Activated CD4-positive, alpha-beta T cell treated with anti-CD3 and anti-CD28 coated beads, Interleukin-2, amount 10 ng/mL, durations not matched to agents 7 days and 5 days (primary cell): ENCODE measurements at regions not wholly inside any gene's neighbourhood (a gene's known extent, or its start where the extent isn't known, plus 50 kb on each side); places are given as distances from the start of the nearest gene placed in this dataset.

Experiments used
- CTCF ChIA-PET: fragments of 350-600 bp; sonication (Branson Sonifier 250); formaldehyde crosslinking; loops from one replicate; lab custom pipeline; 2021; ENCODE audit warnings: antibody characterized with exemption; lab: Charles Lee
- POLR2A ChIA-PET: fragments of 350-600 bp; sonication (Branson Sonifier 250); formaldehyde crosslinking; loops from one replicate; lab custom pipeline; 2021; ENCODE audit warnings: antibody characterized with exemption; lab: Charles Lee
- DNase-seq: peaks from one replicate; pipeline ENCODE4 v3.0.0-alpha.2; 2020
- H3K27ac Mint-ChIP-seq: one replicate; pipeline ENCODE4 v1.8.0; 2021; ENCODE audit warnings: mild to moderate bottlenecking, moderate library complexity, mixed read lengths
- H3K27me3 Mint-ChIP-seq: one replicate; pipeline ENCODE4 v1.8.0; 2021; ENCODE audit warnings: mixed read lengths
- H3K36me3 Mint-ChIP-seq: one replicate; pipeline ENCODE4 v1.8.0; 2021; ENCODE audit warnings: low read depth, mixed read lengths
- H3K4me1 Mint-ChIP-seq: one replicate; pipeline ENCODE4 v1.8.0; 2021; ENCODE audit warnings: mixed read lengths
- H3K4me3 Mint-ChIP-seq: one replicate; pipeline ENCODE4 v1.8.0; 2021; ENCODE audit warnings: mild to moderate bottlenecking, moderate library complexity, mixed read lengths
- H3K9me3 Mint-ChIP-seq: one replicate; pipeline ENCODE4 v1.8.0; 2021; ENCODE audit warnings: mixed read lengths

- ChIA-PET POLR2A (no interaction called here), CTCF (interaction anchor here (0.6 kb wide), 1 partner anchor 1216 kb away, joined by 4 read pairs; no protein-coding TSS in a partner anchor)
- Mint-ChIP-seq H3K4me1 (peaks cover 9% of the 10 kb centered on the region), H3K27me3 (peaks cover 9% of the 10 kb centered on the region), H3K9me3 (peaks cover 3% of the 10 kb centered on the region), H3K4me3 (no peak overlapping the region), H3K36me3 (no peaks in the 10 kb centered on the region), H3K27ac (no peak overlapping the region)
- DNase-seq, result no peak
Observed at GRCh38 chr15:91534976-91535375, 318.5 kb upstream of the SLCO3A1 start.

- Mint-ChIP-seq H3K27me3 (peaks cover 9% of the 10 kb centered on the region), H3K4me3 (no peak overlapping the region), H3K9me3 (peaks cover 3% of the 10 kb centered on the region), H3K4me1 (peaks cover 6% of the 10 kb centered on the region), H3K27ac (no peak overlapping the region), H3K36me3 (no peaks in the 10 kb centered on the region)
- no peak for DNase-seq
- ChIA-PET CTCF (interaction anchor here (1.2 kb wide), 1 partner anchor 12 kb away, joined by 5 read pairs; no protein-coding TSS in a partner anchor), POLR2A (no interaction called here)
Observed at GRCh38 chr15:91535856-91536500, 317.5 kb upstream of the SLCO3A1 start.

GRCh38 chr15:91537856-91538255, 315.7 kb upstream of the SLCO3A1 start:
- no peak for DNase-seq
- Mint-ChIP-seq H3K27ac (no peak overlapping the region), H3K36me3 (no peaks in the 10 kb centered on the region), H3K4me3 (no peak overlapping the region), H3K4me1 (peaks cover 6% of the 10 kb centered on the region), H3K9me3 (peaks cover 3% of the 10 kb centered on the region), H3K27me3 (peaks cover 11% of the 10 kb centered on the region)
- ChIA-PET POLR2A (no interaction called here), CTCF (interaction anchor here (0.7 to 1.0 kb wide), 2 partner anchors 9 to 135 kb away, joined by 3 read pairs; no protein-coding TSS in a partner anchor)

GRCh38 chr15:91538782-91539181, 314.7 kb upstream of the SLCO3A1 start:
- Mint-ChIP-seq H3K4me3 (no peak overlapping the region), H3K36me3 (no peaks in the 10 kb centered on the region), H3K27me3 (peaks cover 15% of the 10 kb centered on the region), H3K27ac (no peak overlapping the region), H3K4me1 (peaks cover 6% of the 10 kb centered on the region), H3K9me3 (peaks cover 3% of the 10 kb centered on the region)
- ChIA-PET POLR2A (no interaction called here), CTCF (no interaction called here)
- no peak for DNase-seq

- H3K4me3 Mint-ChIP-seq, result no peak overlapping the region
- H3K4me1 Mint-ChIP-seq, result no peaks in the 10 kb centered on the region
- H3K27ac Mint-ChIP-seq, result no peak overlapping the region
- ChIA-PET POLR2A (no interaction called here), CTCF (no interaction called here)
- no peaks in the 10 kb centered on the region for H3K9me3 Mint-ChIP-seq
- DNase-seq, result no peak
- H3K36me3 Mint-ChIP-seq, result no peaks in the 10 kb centered on the region
- peaks cover 8% of the 10 kb centered on the region for H3K27me3 Mint-ChIP-seq
Observed at GRCh38 chr15:91541286-91541685, 312.2 kb upstream of the SLCO3A1 start.

GRCh38 chr15:91542226-91542625, 311.3 kb upstream of the SLCO3A1 start:
- Mint-ChIP-seq H3K27me3 (peaks cover 10% of the 10 kb centered on the region), H3K4me1 (no peaks in the 10 kb centered on the region), H3K4me3 (no peak overlapping the region), H3K27ac (no peak overlapping the region), H3K9me3 (no peaks in the 10 kb centered on the region), H3K36me3 (no peaks in the 10 kb centered on the region)
- ChIA-PET CTCF (no interaction called here), POLR2A (no interaction called here)
- no peak for DNase-seq

- ChIA-PET CTCF (no interaction called here), POLR2A (no interaction called here)
- Mint-ChIP-seq H3K27ac (no peak overlapping the region), H3K9me3 (peaks cover 2% of the 10 kb centered on the region), H3K4me3 (no peak overlapping the region), H3K36me3 (no peaks in the 10 kb centered on the region), H3K4me1 (no peaks in the 10 kb centered on the region), H3K27me3 (peaks cover 6% of the 10 kb centered on the region)
- no peak for DNase-seq
Observed at GRCh38 chr15:91547356-91547755, 306.2 kb upstream of the SLCO3A1 start.

- H3K4me1 Mint-ChIP-seq, result no peaks in the 10 kb centered on the region
- CTCF ChIA-PET, result interaction anchor here (0.6 kb wide), 1 partner anchor 280 kb away, joined by 4 read pairs; no protein-coding TSS in a partner anchor
- H3K27me3 Mint-ChIP-seq, result peaks cover 4% of the 10 kb centered on the region
- H3K27ac Mint-ChIP-seq, result no peak overlapping the region
- peaks cover 2% of the 10 kb centered on the region for H3K9me3 Mint-ChIP-seq
- no peaks in the 10 kb centered on the region for H3K36me3 Mint-ChIP-seq
- no peak for DNase-seq
- no peak overlapping the region for H3K4me3 Mint-ChIP-seq
- POLR2A ChIA-PET, result no interaction called here
Observed at GRCh38 chr15:91548549-91548948, 305.0 kb upstream of the SLCO3A1 start.

GRCh38 chr15:91549581-91549980, 303.9 kb upstream of the SLCO3A1 start:
- no peaks in the 10 kb centered on the region for H3K36me3 Mint-ChIP-seq
- ChIA-PET POLR2A (no interaction called here), CTCF (no interaction called here)
- peaks cover 2% of the 10 kb centered on the region for H3K9me3 Mint-ChIP-seq
- H3K27ac Mint-ChIP-seq, result no peak overlapping the region
- H3K4me3 Mint-ChIP-seq, result no peak overlapping the region
- H3K4me1 Mint-ChIP-seq, result no peaks in the 10 kb centered on the region
- peaks cover 4% of the 10 kb centered on the region for H3K27me3 Mint-ChIP-seq
- DNase-seq, result no peak

GRCh38 chr15:91552555-91552954, 301.0 kb upstream of the SLCO3A1 start:
- H3K36me3 Mint-ChIP-seq, result no peaks in the 10 kb centered on the region
- H3K27ac Mint-ChIP-seq, result no peak overlapping the region
- no peak for DNase-seq
- ChIA-PET CTCF (interaction anchor here (0.6 kb wide), 1 partner anchor 60 kb away, joined by 3 read pairs; no protein-coding TSS in a partner anchor), POLR2A (no interaction called here)
- no peak overlapping the region for H3K4me3 Mint-ChIP-seq
- H3K4me1 Mint-ChIP-seq, result no peaks in the 10 kb centered on the region
- H3K9me3 Mint-ChIP-seq, result peaks cover 2% of the 10 kb centered on the region
- H3K27me3 Mint-ChIP-seq, result peaks cover 2% of the 10 kb centered on the region

GRCh38 chr15:91553196-91553854, 300.2 kb upstream of the SLCO3A1 start:
- no peaks in the 10 kb centered on the region for H3K36me3 Mint-ChIP-seq
- ChIA-PET CTCF (no interaction called here), POLR2A (no interaction called here)
- H3K9me3 Mint-ChIP-seq, result no peaks in the 10 kb centered on the region
- H3K27ac Mint-ChIP-seq, result peak overlapping the region; percentile 16
- H3K4me1 Mint-ChIP-seq, result no peaks in the 10 kb centered on the region
- no peak for DNase-seq
- no peak overlapping the region for H3K4me3 Mint-ChIP-seq
- peaks cover 2% of the 10 kb centered on the region for H3K27me3 Mint-ChIP-seq

GRCh38 chr15:91555312-91555711, 298.2 kb upstream of the SLCO3A1 start:
- Mint-ChIP-seq H3K9me3 (no peaks in the 10 kb centered on the region), H3K36me3 (no peaks in the 10 kb centered on the region), H3K27me3 (peaks cover 2% of the 10 kb centered on the region), H3K27ac (no peak overlapping the region), H3K4me3 (no peak overlapping the region), H3K4me1 (no peaks in the 10 kb centered on the region)
- ChIA-PET POLR2A (no interaction called here), CTCF (no interaction called here)
- DNase-seq, result no peak

- Mint-ChIP-seq H3K4me3 (no peak overlapping the region), H3K27ac (no peak overlapping the region), H3K27me3 (peaks cover 4% of the 10 kb centered on the region), H3K36me3 (no peaks in the 10 kb centered on the region), H3K4me1 (no peaks in the 10 kb centered on the region), H3K9me3 (no peaks in the 10 kb centered on the region)
- no peak for DNase-seq
- ChIA-PET CTCF (no interaction called here), POLR2A (no interaction called here)
Observed at GRCh38 chr15:91556926-91557325, 296.6 kb upstream of the SLCO3A1 start.
